Spleen (tissue), 11 donors: ENCODE measurements at regions not wholly inside any gene's neighbourhood (a gene's known extent, or its start where the extent isn't known, plus 50 kb on each side); places are given as distances from the start of the nearest gene placed in this dataset.

ENCODE experiments used
- DNase-seq: peaks from one replicate; pipeline ENCODE4 v3.0.0-alpha.2; 2020
- H3K27ac ChIP-seq, 8 donors: fragments of 200-600 bp; sonication (generic) in 7 of 8; 1 replicate in 4 of 8; 2 replicates in 4 of 8; pipeline versions ENCODE4 v1.5.0 to v1.8.0; 2016 to 2021; ENCODE audit warnings: inconsistent platforms in 4 of 8, mild to moderate bottlenecking in 4 of 8, moderate library complexity in 1 of 8
- H3K27me3 ChIP-seq, 7 donors: fragments of 200-600 bp; sonication (generic) in 6 of 7; replicated peaks in 1 of 7; 1 replicate in 4 of 7; 2 replicates in 3 of 7; pipeline versions ENCODE4 v1.5.0 to v1.8.0; 2016 to 2021; ENCODE audit warnings: inconsistent platforms in 3 of 7, mild to moderate bottlenecking in 1 of 7
- H3K36me3 ChIP-seq, 6 donors: fragments of 200-600 bp; sonication (generic) in 5 of 6; 1 replicate in 4 of 6; 2 replicates in 2 of 6; pipeline versions ENCODE4 v1.5.0 to v1.8.0; 2016 to 2021; ENCODE audit warnings: inconsistent platforms in 2 of 6
- H3K4me1 ChIP-seq, 6 donors: fragments of 200-600 bp; sonication (generic) in 5 of 6; 1 replicate in 3 of 6; 2 replicates in 3 of 6; pipeline versions ENCODE4 v1.5.0 to v1.8.0; 2016 to 2021; ENCODE audit warnings: inconsistent platforms in 3 of 6
- H3K4me3 ChIP-seq, 8 donors: fragments of 200-600 bp; sonication (generic) in 7 of 8; 1 replicate in 4 of 8; 2 replicates in 4 of 8; pipeline versions ENCODE4 v1.5.0 to v1.8.0; 2016 to 2021; ENCODE audit warnings: inconsistent platforms in 4 of 8, mild to moderate bottlenecking in 4 of 8, moderate library complexity in 2 of 8
- H3K9me3 ChIP-seq, 8 donors: fragments of 200-600 bp; sonication (generic) in 7 of 8; 1 replicate in 4 of 8; 2 replicates in 4 of 8; pipeline versions ENCODE4 v1.5.0 to v1.8.0; 2016 to 2021; ENCODE audit warnings: inconsistent platforms in 4 of 8
- CTCF ChIP-seq, 11 experiments: fragments of 200-600 bp in 7 of 11; fragments of 450-650 bp in 4 of 11; sonication (generic) in 4 of 11; IDR thresholded peaks in 8 of 11; conservative IDR thresholded peaks in 3 of 11; 1 replicate in 7 of 11; 2 replicates in 4 of 11; pipeline versions ENCODE4 v1.4.0 to v1.8.0; 2016 to 2021; ENCODE audit warnings: antibody characterized with exemption in 11 of 11, inconsistent platforms in 4 of 11, mild to moderate bottlenecking in 1 of 11
- POLR2A ChIP-seq, 3 donors: fragments of 450-650 bp; IDR thresholded peaks; one replicate each; pipeline ENCODE4 v1.5.1; 2017; ENCODE audit warnings: antibody characterized with exemption in 3 of 3, mild to moderate bottlenecking in 1 of 3
- POLR2AphosphoS5 ChIP-seq, 3 donors: sonication (generic); formaldehyde crosslinking; IDR thresholded peaks; one replicate each; pipeline ENCODE4 v1.5.1; 2017; ENCODE audit warnings: antibody characterized with exemption in 3 of 3
- WGBS, 5 donors: extraction: QIAGEN DNeasy Blood & Tissue Kit in 3 of 5; methylation state at CpG; one replicate each; pipeline versions ENCODE4 v1.1.5 to v1.1.7; 2013 to 2018; 5-methylcytosine and 5-hydroxymethylcytosine counted together
- intact Hi-C: fragments of 100-400 bp; cut with DNase I; formaldehyde crosslinking; loops from one replicate; pipeline ENCODE4 v1.15.0; 2023; ENCODE audit warnings: low total_unique reads
- donor health status: healthy with polysubstance abuse.
- donor health status: DM: no; HTN: no; CAD: no; lungs with moderate emphysema.
- donor health status: DM: no; HTN: no; CAD: no.
- donor health status: Bipolar disorder and iron deficiency.
- donor health status: healthy.
- donor health status: DM: no; HTN: no; CAD: no.
- donor health status: DM: yes; HTN: yes; CAD: no.

DNA sequence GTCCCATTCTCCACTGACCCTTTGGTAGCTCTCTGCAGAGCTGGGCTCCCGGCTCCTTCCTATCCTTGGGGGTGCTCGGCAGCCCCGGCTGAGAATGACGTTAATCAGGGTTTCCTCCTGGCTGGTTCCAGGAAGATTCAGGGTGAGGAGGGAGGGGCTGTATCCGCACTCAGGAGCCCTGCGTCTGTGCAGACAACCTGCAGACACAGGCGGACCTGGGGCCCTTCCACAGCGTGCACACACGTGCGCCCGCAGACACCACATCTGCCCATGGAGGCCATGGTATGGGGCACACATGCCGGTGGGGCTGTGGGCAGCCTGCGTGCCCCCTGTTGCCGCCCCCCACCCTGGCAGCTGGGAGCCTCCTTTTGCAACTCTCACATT, 66.6 kb upstream of the RNU6ATAC start:
- no peak overlapping the region for H3K4me3 ChIP-seq
- H3K27ac ChIP-seq: peak overlapping the region in 5 of 8 donors; percentile 13 to 75 (median 63)
- H3K9me3 ChIP-seq: no peaks in the 10 kb centered on the region
- WGBS, 5 donors: 70 to 93% (median 72%) methylated on average over 4 to 14 of the region's 14 CpGs
- peaks cover 0 to 64% (median 0%) of the 10 kb centered on the region in 7 donors for H3K27me3 ChIP-seq
- peaks cover 2 to 86% (median 47%) of the 10 kb centered on the region in 6 donors for H3K4me1 ChIP-seq
- DNase-seq: no peak
- intact Hi-C loops: no loop called here
- TF ChIP-seq CTCF (IDR thresholded peaks at IDR 0.05 in 8 of 11, conservative IDR thresholded peaks at IDR 0.05 in 3 of 11): no peak
- no peak for TF ChIP-seq POLR2AphosphoS5 (IDR thresholded peaks at IDR 0.05)
- no peak for TF ChIP-seq POLR2A (IDR thresholded peaks at IDR 0.05)
- H3K36me3 ChIP-seq: no peaks in the 10 kb centered on the region

DNA sequence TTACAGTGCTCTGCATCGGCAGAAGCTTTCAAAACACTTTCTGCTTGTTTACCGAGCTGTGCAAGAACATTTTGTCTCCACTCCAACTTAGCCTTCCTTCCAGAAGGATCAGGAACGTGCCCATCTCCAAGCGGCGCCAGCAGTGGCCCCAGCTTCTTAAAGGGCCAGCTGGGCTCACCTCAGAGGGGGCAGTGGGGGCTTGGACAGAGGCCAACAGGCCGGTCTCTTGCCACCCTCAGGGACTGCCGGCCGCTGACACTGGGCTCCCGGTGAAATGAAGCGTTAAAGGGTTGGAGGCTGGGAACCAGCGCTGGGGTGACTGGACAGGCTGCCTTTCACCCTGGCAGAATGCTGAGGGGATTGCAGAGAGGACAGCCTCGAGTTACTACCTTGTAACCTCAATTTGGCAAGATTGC, 67.0 kb upstream of the RNU6ATAC start:
- intact Hi-C loops: no loop called here

DNA sequence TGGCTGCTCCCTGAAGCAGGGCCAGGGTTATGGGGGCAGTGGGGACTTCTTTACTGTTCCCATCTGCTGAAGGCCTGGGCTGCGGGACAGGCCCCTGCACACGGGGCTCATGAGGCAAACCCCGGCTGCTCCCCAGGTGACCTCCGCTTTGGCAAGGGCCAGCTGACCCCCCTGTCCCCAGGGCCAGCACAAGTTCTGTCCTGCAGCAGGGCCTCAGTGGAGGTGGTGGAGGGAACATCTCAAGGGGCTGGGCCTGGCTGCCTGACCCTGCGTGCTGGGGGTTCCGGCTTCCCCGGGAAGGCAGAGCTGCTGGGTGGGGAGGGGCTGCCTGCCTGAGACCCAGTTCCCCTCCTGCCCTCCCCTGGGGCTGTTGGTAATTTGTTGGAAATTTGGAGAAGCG, 67.4 kb upstream of the RNU6ATAC start:
- intact Hi-C loops: no loop called here
- H3K4me3 ChIP-seq: no peak overlapping the region
- no peaks in the 10 kb centered on the region for H3K9me3 ChIP-seq
- no peak for DNase-seq
- H3K27me3 ChIP-seq: peaks cover 0 to 67% (median 0%) of the 10 kb centered on the region in 7 donors
- H3K4me1 ChIP-seq: peaks cover 2 to 86% (median 51%) of the 10 kb centered on the region in 6 donors
- WGBS, 5 donors: 87 to 94% (median 92%) methylated on average over 2 to 8 of the region's 8 CpGs
- H3K36me3 ChIP-seq: no peaks in the 10 kb centered on the region
- peak overlapping the region in 5 of 8 donors; percentile 13 to 75 (median 63) for H3K27ac ChIP-seq
- TF ChIP-seq POLR2A (IDR thresholded peaks at IDR 0.05) (no peak), POLR2AphosphoS5 (IDR thresholded peaks at IDR 0.05) (no peak), CTCF (IDR thresholded peaks at IDR 0.05 in 8 of 11, conservative IDR thresholded peaks at IDR 0.05 in 3 of 11) (no peak)

More for the DNA sequence above, 67.0 kb upstream of the RNU6ATAC start:
- no peaks in the 10 kb centered on the region for H3K9me3 ChIP-seq
- H3K36me3 ChIP-seq: no peaks in the 10 kb centered on the region
- TF ChIP-seq POLR2AphosphoS5 (IDR thresholded peaks at IDR 0.05): peak in 1 of 3 donors; percentile 39
- no peak for TF ChIP-seq CTCF (IDR thresholded peaks at IDR 0.05 in 8 of 11, conservative IDR thresholded peaks at IDR 0.05 in 3 of 11)
- 60 to 78% (median 66%) methylated on average over 7 to 12 of the region's 12 CpGs for WGBS, 5 donors
- no peak overlapping the region for H3K4me3 ChIP-seq
- H3K27me3 ChIP-seq: peaks cover 0 to 64% (median 0%) of the 10 kb centered on the region in 7 donors
- DNase-seq: no peak
- H3K4me1 ChIP-seq: peaks cover 2 to 86% (median 49%) of the 10 kb centered on the region in 6 donors
- peak overlapping the region in 5 of 8 donors; percentile 13 to 75 (median 63) for H3K27ac ChIP-seq

- Histone ChIP-seq H3K27ac (peak overlapping the region in 2 of 8 donors; percentile 29 to 40), H3K36me3 (no peaks in the 10 kb centered on the region), H3K27me3 (peaks cover 0 to 76% (median 0%) of the 10 kb centered on the region in 7 donors), H3K9me3 (no peaks in the 10 kb centered on the region), H3K4me1 (peaks cover 2 to 89% (median 61%) of the 10 kb centered on the region in 6 donors), H3K4me3 (no peak overlapping the region)
- intact Hi-C loops: no loop called here
- TF ChIP-seq POLR2A (IDR thresholded peaks at IDR 0.05) (no peak), POLR2AphosphoS5 (IDR thresholded peaks at IDR 0.05) (peak; percentile 52 to 77 (median 75))
- WGBS, 5 donors: 36 to 49% (median 41%) methylated on average over 9 to 16 of the region's 16 CpGs
- DNase-seq: no peak
These were observed 68.7 kb upstream of the RNU6ATAC start for GRCh38 chr9:134233022-134233421.
